IgD-negative memory B cell (primary cell): ENCODE measurements at regions not wholly inside any gene's neighbourhood (a gene's known extent, or its start where the extent isn't known, plus 50 kb on each side); places are given as distances from the start of the nearest gene placed in this dataset.
A peak's percentile ranks its signal among the peaks of the same experiment; 100 is the strongest.

Source experiments
- H3K27ac Mint-ChIP-seq, 3 donors: one replicate each; pipeline ENCODE4 v1.8.0; 2020 to 2022; ENCODE audit warnings: mild to moderate bottlenecking in 3 of 3, mixed read lengths in 3 of 3, moderate library complexity in 1 of 3
- H3K27me3 Mint-ChIP-seq: one replicate; pipeline ENCODE4 v1.8.0; 2021; ENCODE audit warnings: mixed read lengths
- H3K36me3 Mint-ChIP-seq: one replicate; pipeline ENCODE4 v1.8.0; 2020; ENCODE audit warnings: mild to moderate bottlenecking, mixed read lengths
- H3K4me1 Mint-ChIP-seq, 3 donors: one replicate each; pipeline ENCODE4 v1.8.0; 2020 to 2022; ENCODE audit warnings: mixed read lengths in 3 of 3, mild to moderate bottlenecking in 1 of 3
- H3K4me3 Mint-ChIP-seq, 4 donors: one replicate each; pipeline ENCODE4 v1.8.0; 2020 to 2022; ENCODE audit warnings: mild to moderate bottlenecking in 4 of 4, mixed read lengths in 4 of 4, moderate library complexity in 3 of 4
- H3K9me3 Mint-ChIP-seq, 3 donors: one replicate each; pipeline ENCODE4 v1.8.0; 2020 to 2021; ENCODE audit warnings: mixed read lengths in 3 of 3, mild to moderate bottlenecking in 1 of 3

GRCh38 chr6:159440349-159440748, 252.7 kb downstream of the SOD2 start:
- no peak overlapping the region for H3K4me3 Mint-ChIP-seq
- H3K9me3 Mint-ChIP-seq = peaks cover 0 to 1% (median 0%) of the 10 kb centered on the region in 3 donors
- peaks cover 2% of the 10 kb centered on the region for H3K36me3 Mint-ChIP-seq
- H3K27me3 Mint-ChIP-seq = peaks cover 9% of the 10 kb centered on the region
- H3K4me1 Mint-ChIP-seq = no peaks in the 10 kb centered on the region
- H3K27ac Mint-ChIP-seq = no peak overlapping the region

DNA sequence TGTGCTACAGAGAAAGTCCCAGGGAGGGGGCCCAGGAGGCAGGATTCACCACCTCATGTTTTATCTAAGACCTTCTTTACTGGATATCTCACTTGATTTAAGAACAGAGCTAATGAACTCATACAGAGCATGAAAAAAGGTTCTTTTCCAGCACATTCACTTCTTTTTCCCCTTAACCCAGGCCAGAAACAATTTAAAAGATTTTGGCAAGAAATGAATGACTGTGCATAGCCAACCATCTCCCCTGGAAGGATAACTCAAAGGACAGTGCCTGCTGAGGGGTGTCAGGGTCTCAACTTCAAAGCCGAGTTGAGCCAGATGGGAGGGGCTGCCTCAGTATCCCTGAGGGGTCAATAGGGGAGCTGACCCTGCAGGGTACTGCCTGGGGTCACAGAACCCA, 253.4 kb downstream of the SOD2 start:
- H3K27ac Mint-ChIP-seq = no peak overlapping the region
- peaks cover 2% of the 10 kb centered on the region for H3K36me3 Mint-ChIP-seq
- no peaks in the 10 kb centered on the region for H3K4me1 Mint-ChIP-seq
- H3K27me3 Mint-ChIP-seq = peaks cover 10% of the 10 kb centered on the region
- peaks cover 0 to 2% (median 0%) of the 10 kb centered on the region in 3 donors for H3K9me3 Mint-ChIP-seq
- no peak overlapping the region for H3K4me3 Mint-ChIP-seq

GRCh38 chr6:159438106-159438505, 254.9 kb downstream of the SOD2 start:
- Mint-ChIP-seq H3K27me3 (peaks cover 6% of the 10 kb centered on the region), H3K36me3 (peaks cover 2% of the 10 kb centered on the region), H3K4me3 (no peak overlapping the region), H3K4me1 (no peaks in the 10 kb centered on the region), H3K27ac (no peak overlapping the region), H3K9me3 (peaks cover 2 to 9% (median 4%) of the 10 kb centered on the region in 3 donors)

DNA sequence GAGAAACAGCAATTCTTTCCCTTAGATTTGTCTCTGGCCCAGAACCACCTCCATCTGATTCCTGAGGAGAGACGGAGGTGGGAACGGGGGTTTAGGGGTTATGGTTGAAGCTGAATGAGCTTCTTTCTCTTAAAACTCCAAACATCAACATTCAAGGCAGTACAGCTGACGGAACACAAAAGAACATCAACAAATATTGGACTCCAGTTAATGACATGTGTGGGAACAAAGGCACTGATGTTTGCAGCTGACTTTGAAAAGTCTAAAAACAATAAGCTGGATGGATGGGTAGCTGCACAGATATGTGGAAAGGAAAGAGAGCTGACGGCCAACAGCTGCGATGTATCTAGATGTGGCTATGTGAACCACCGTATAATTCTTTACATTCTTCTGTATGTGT, 256.5 kb downstream of the SOD2 start:
- Mint-ChIP-seq H3K27me3 (peaks cover 6% of the 10 kb centered on the region), H3K27ac (no peak overlapping the region), H3K36me3 (no peaks in the 10 kb centered on the region), H3K9me3 (peaks cover 3 to 9% (median 6%) of the 10 kb centered on the region in 3 donors), H3K4me1 (no peaks in the 10 kb centered on the region), H3K4me3 (no peak overlapping the region)

GRCh38 chr6:159435701-159436100, 257.3 kb downstream of the SOD2 start:
- H3K27me3 Mint-ChIP-seq = peaks cover 4% of the 10 kb centered on the region
- H3K4me1 Mint-ChIP-seq = no peaks in the 10 kb centered on the region
- no peak overlapping the region for H3K4me3 Mint-ChIP-seq
- H3K27ac Mint-ChIP-seq = peak overlapping the region in 1 of 3 donors; percentile 14
- H3K36me3 Mint-ChIP-seq = no peaks in the 10 kb centered on the region
- peaks cover 3 to 9% (median 6%) of the 10 kb centered on the region in 3 donors for H3K9me3 Mint-ChIP-seq

GRCh38 chr6:159434410-159434809, 258.6 kb downstream of the SOD2 start:
- H3K9me3 Mint-ChIP-seq = peaks cover 3 to 9% (median 6%) of the 10 kb centered on the region in 3 donors
- no peak overlapping the region for H3K27ac Mint-ChIP-seq
- H3K36me3 Mint-ChIP-seq = no peaks in the 10 kb centered on the region
- H3K27me3 Mint-ChIP-seq = peaks cover 4% of the 10 kb centered on the region
- no peak overlapping the region for H3K4me3 Mint-ChIP-seq
- no peaks in the 10 kb centered on the region for H3K4me1 Mint-ChIP-seq

- no peaks in the 10 kb centered on the region for H3K36me3 Mint-ChIP-seq
- no peaks in the 10 kb centered on the region for H3K4me1 Mint-ChIP-seq
- H3K4me3 Mint-ChIP-seq = no peak overlapping the region
- peaks cover 3 to 9% (median 6%) of the 10 kb centered on the region in 3 donors for H3K9me3 Mint-ChIP-seq
- H3K27me3 Mint-ChIP-seq = peaks cover 4% of the 10 kb centered on the region
- H3K27ac Mint-ChIP-seq = no peak overlapping the region
These were observed 259.5 kb downstream of the SOD2 start for GRCh38 chr6:159433550-159433949.

GRCh38 chr6:159431750-159432149, 261.3 kb downstream of the SOD2 start:
- no peaks in the 10 kb centered on the region for H3K4me1 Mint-ChIP-seq
- no peak overlapping the region for H3K27ac Mint-ChIP-seq
- peaks cover 5% of the 10 kb centered on the region for H3K27me3 Mint-ChIP-seq
- H3K36me3 Mint-ChIP-seq = no peaks in the 10 kb centered on the region
- peak overlapping the region in 1 of 4 donors; percentile 21 for H3K4me3 Mint-ChIP-seq
- peaks cover 3 to 9% (median 6%) of the 10 kb centered on the region in 3 donors for H3K9me3 Mint-ChIP-seq

DNA sequence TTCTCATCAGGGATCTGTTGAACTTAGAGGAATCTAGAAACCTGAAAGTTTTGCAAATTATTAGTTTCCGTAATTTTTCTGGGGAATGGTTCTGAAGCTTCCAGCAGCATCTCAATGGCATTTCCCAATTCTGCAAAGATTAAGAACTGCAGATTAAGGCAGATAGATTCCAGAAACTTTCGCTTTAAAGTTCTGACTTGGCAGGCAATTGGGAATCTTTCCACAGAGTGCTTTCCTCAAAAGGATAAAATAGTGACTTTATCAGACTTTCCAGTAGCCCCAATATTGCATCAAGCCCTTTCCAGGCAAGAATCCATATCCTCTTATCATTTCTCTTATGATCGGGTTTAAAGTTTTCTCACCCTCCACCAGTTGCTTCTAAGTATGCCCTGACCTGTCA, 261.1 kb downstream of the FNDC1 start:
- H3K4me3 Mint-ChIP-seq = no peak overlapping the region

GRCh38 chr6:159429433-159429832, 260.2 kb downstream of the FNDC1 start:
- H3K27ac Mint-ChIP-seq = no peak overlapping the region
- H3K4me1 Mint-ChIP-seq = no peaks in the 10 kb centered on the region
- no peaks in the 10 kb centered on the region for H3K36me3 Mint-ChIP-seq
- H3K9me3 Mint-ChIP-seq = peaks cover 4 to 16% (median 8%) of the 10 kb centered on the region in 3 donors
- H3K4me3 Mint-ChIP-seq = no peak overlapping the region
- H3K27me3 Mint-ChIP-seq = peaks cover 6% of the 10 kb centered on the region

More for the DNA sequence above, 261.1 kb downstream of the FNDC1 start:
- Mint-ChIP-seq H3K27me3 (peaks cover 5% of the 10 kb centered on the region), H3K36me3 (no peaks in the 10 kb centered on the region), H3K4me1 (no peaks in the 10 kb centered on the region), H3K27ac (no peak overlapping the region), H3K9me3 (peaks cover 5 to 16% (median 8%) of the 10 kb centered on the region in 3 donors)

DNA sequence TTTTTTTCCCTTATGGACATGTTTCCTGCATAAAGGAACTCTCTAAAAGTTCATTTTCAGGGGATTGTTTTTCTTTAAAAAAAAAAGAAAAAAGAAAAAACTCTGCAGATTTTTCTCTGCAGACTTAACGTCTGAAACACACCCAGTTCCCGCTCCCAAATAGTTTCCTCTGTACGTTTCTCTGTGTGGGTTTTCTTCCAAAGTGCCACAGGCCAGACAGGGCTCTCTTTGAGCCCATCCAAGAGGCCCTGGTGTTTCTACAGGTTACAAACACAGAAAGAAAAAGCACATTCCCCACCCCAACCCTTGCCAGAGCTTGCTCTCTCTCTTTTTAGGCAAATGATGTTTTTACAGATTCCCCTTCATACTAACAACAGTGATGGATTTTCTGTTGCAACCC, 258.6 kb downstream of the FNDC1 start:
- Mint-ChIP-seq H3K4me1 (no peaks in the 10 kb centered on the region), H3K9me3 (peaks cover 2 to 7% (median 4%) of the 10 kb centered on the region in 3 donors), H3K36me3 (no peaks in the 10 kb centered on the region), H3K4me3 (no peak overlapping the region), H3K27ac (no peak overlapping the region), H3K27me3 (peaks cover 8% of the 10 kb centered on the region)

GRCh38 chr6:159427335-159427734, 258.1 kb downstream of the FNDC1 start:
- Mint-ChIP-seq H3K4me3 (no peak overlapping the region), H3K36me3 (no peaks in the 10 kb centered on the region), H3K27me3 (peaks cover 10% of the 10 kb centered on the region), H3K27ac (no peak overlapping the region), H3K9me3 (peaks cover 2 to 7% (median 3%) of the 10 kb centered on the region in 3 donors), H3K4me1 (no peaks in the 10 kb centered on the region)

- Mint-ChIP-seq H3K27me3 (peaks cover 10% of the 10 kb centered on the region), H3K27ac (no peak overlapping the region), H3K36me3 (no peaks in the 10 kb centered on the region), H3K9me3 (peaks cover 2 to 7% (median 2%) of the 10 kb centered on the region in 3 donors), H3K4me3 (no peak overlapping the region), H3K4me1 (no peaks in the 10 kb centered on the region)
These were observed 256.2 kb downstream of the FNDC1 start for GRCh38 chr6:159425421-159425820.

- Mint-ChIP-seq H3K27ac (no peak overlapping the region), H3K27me3 (peaks cover 11% of the 10 kb centered on the region), H3K4me1 (no peaks in the 10 kb centered on the region), H3K36me3 (no peaks in the 10 kb centered on the region), H3K4me3 (no peak overlapping the region), H3K9me3 (peaks cover 4 to 8% (median 5%) of the 10 kb centered on the region in 3 donors)
These were observed 253.1 kb downstream of the FNDC1 start for GRCh38 chr6:159422041-159422984.

DNA sequence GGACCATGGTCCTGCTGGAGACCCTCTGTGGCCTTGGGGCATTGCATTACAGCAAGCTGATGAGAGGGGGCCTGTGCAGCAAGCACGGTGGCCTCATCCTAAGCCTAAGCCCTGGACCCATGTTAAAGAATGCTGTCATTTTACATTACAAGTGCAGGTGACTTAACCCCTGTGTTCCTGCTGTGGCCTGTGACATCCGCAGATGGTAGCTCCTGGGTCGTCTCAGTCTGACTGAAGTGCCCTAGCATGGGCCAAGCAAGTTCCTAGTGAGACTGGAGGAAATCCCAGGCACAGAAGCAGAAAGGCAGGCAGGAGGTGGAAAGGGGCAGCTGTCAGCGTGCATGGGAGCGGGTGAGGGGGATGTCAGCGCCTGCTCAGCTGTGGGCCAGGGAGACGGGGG, 252.4 kb downstream of the FNDC1 start:
- H3K9me3 Mint-ChIP-seq = peaks cover 4 to 15% (median 6%) of the 10 kb centered on the region in 3 donors
- H3K27ac Mint-ChIP-seq = no peak overlapping the region
- no peaks in the 10 kb centered on the region for H3K4me1 Mint-ChIP-seq
- H3K27me3 Mint-ChIP-seq = peaks cover 11% of the 10 kb centered on the region
- H3K4me3 Mint-ChIP-seq = no peak overlapping the region
- H3K36me3 Mint-ChIP-seq = no peaks in the 10 kb centered on the region

DNA sequence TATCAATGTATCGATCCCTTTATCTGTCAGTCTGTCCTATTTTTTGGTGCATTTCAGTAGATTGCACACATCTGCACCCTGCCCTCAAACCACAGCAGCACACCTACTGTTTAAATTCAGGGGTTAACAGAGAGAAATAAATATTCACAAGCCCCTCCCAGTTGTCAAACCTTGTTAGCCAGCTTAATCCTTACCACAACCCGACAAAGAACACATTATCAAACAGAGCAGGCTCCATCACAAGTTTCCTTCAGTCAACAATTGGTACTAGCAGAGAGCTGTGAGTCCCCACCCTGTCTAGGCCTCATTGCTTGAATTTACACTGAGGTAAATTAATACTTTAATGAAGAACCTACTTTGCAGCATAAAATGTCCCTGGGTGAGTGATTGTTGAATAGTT, 249.8 kb downstream of the FNDC1 start:
- peaks cover 9 to 31% (median 14%) of the 10 kb centered on the region in 3 donors for H3K9me3 Mint-ChIP-seq
- peaks cover 9% of the 10 kb centered on the region for H3K27me3 Mint-ChIP-seq
- H3K4me1 Mint-ChIP-seq = no peaks in the 10 kb centered on the region
- H3K27ac Mint-ChIP-seq = no peak overlapping the region
- H3K4me3 Mint-ChIP-seq = no peak overlapping the region
- no peaks in the 10 kb centered on the region for H3K36me3 Mint-ChIP-seq
